Activated T-cell treated with anti-CD3 and anti-CD28 coated beads, Interleukin-2, amount 50 U/mL, for 4 hours (primary cell): ENCODE measurements at regions not wholly inside any gene's neighbourhood (a gene's known extent, or its start where the extent isn't known, plus 50 kb on each side); places are given as distances from the start of the nearest gene placed in this dataset.

ENCODE experiments used
- ATAC-seq, 2 donors: fragments of 200-7000 bp; cut with Tn5 transposase; one replicate each; pipeline ENCODE4 v1.10.0; 2021
- DNase-seq: peaks from one replicate; pipeline ENCODE4 v3.0.0-alpha.2; 2020
- H3K27me3 Mint-ChIP-seq: one replicate; pipeline ENCODE4 v1.8.0; 2021; ENCODE audit warnings: low read depth, mixed read lengths
- H3K36me3 Mint-ChIP-seq: one replicate; pipeline ENCODE4 v1.8.0; 2022; ENCODE audit warnings: mixed read lengths; ENCODE audit not compliant: insufficient read depth
- H3K4me1 Mint-ChIP-seq: one replicate; pipeline ENCODE4 v1.8.0; 2021; ENCODE audit warnings: low read depth, mixed read lengths
- H3K4me3 Mint-ChIP-seq: one replicate; pipeline ENCODE4 v1.8.0; 2021; ENCODE audit warnings: mild to moderate bottlenecking, moderate library complexity, mixed read lengths
- H3K9me3 Mint-ChIP-seq: one replicate; pipeline ENCODE4 v1.8.0; 2021; ENCODE audit warnings: mixed read lengths

GRCh38 chr10:83190614-83191013 is 948.7 kb upstream of the GHITM start:
- Mint-ChIP-seq H3K9me3 (no peaks in the 10 kb centered on the region), H3K36me3 (no peaks in the 10 kb centered on the region), H3K4me1 (no peaks in the 10 kb centered on the region), H3K27me3 (no peaks in the 10 kb centered on the region), H3K4me3 (no peak overlapping the region)
- no peak for DNase-seq
- ATAC-seq: no peak

- ATAC-seq: no peak
- Mint-ChIP-seq H3K4me1 (no peaks in the 10 kb centered on the region), H3K27me3 (no peaks in the 10 kb centered on the region), H3K4me3 (no peak overlapping the region), H3K9me3 (no peaks in the 10 kb centered on the region), H3K36me3 (no peaks in the 10 kb centered on the region)
- DNase-seq: no peak
Measured at GRCh38 chr10:83193026-83193425, 946.3 kb upstream of the GHITM start.

- peaks cover 3% of the 10 kb centered on the region for H3K9me3 Mint-ChIP-seq
- H3K36me3 Mint-ChIP-seq: no peaks in the 10 kb centered on the region
- ATAC-seq: no peak
- H3K4me1 Mint-ChIP-seq: no peaks in the 10 kb centered on the region
- H3K27me3 Mint-ChIP-seq: no peaks in the 10 kb centered on the region
- no peak for DNase-seq
- H3K4me3 Mint-ChIP-seq: no peak overlapping the region
Measured at GRCh38 chr10:83195021-83195420, 944.3 kb upstream of the GHITM start.

- Mint-ChIP-seq H3K9me3 (peaks cover 12% of the 10 kb centered on the region), H3K4me3 (no peak overlapping the region), H3K27me3 (no peaks in the 10 kb centered on the region), H3K4me1 (no peaks in the 10 kb centered on the region), H3K36me3 (no peaks in the 10 kb centered on the region)
- DNase-seq: no peak
- ATAC-seq: no peak
Measured at GRCh38 chr10:83199374-83199773, 939.9 kb upstream of the GHITM start.

- Mint-ChIP-seq H3K27me3 (no peaks in the 10 kb centered on the region), H3K9me3 (peaks cover 9% of the 10 kb centered on the region), H3K4me1 (no peaks in the 10 kb centered on the region), H3K4me3 (no peak overlapping the region), H3K36me3 (no peaks in the 10 kb centered on the region)
- DNase-seq: no peak
- ATAC-seq: no peak
Measured at GRCh38 chr10:83205861-83206260, 933.4 kb upstream of the GHITM start.

GRCh38 chr10:83212632-83213334 is 926.5 kb upstream of the GHITM start:
- Mint-ChIP-seq H3K27me3 (no peaks in the 10 kb centered on the region), H3K4me3 (no peak overlapping the region), H3K4me1 (no peaks in the 10 kb centered on the region), H3K36me3 (no peaks in the 10 kb centered on the region), H3K9me3 (peaks cover 4% of the 10 kb centered on the region)
- DNase-seq: no peak
- ATAC-seq: no peak

- ATAC-seq: no peak
- H3K27me3 Mint-ChIP-seq: no peaks in the 10 kb centered on the region
- no peaks in the 10 kb centered on the region for H3K36me3 Mint-ChIP-seq
- no peak for DNase-seq
- no peaks in the 10 kb centered on the region for H3K4me1 Mint-ChIP-seq
- H3K4me3 Mint-ChIP-seq: no peak overlapping the region
- H3K9me3 Mint-ChIP-seq: peaks cover 4% of the 10 kb centered on the region
Measured at GRCh38 chr10:83214136-83214535, 925.2 kb upstream of the GHITM start.

- ATAC-seq: no peak
- no peak for DNase-seq
- Mint-ChIP-seq H3K4me1 (no peaks in the 10 kb centered on the region), H3K9me3 (peaks cover 4% of the 10 kb centered on the region), H3K36me3 (no peaks in the 10 kb centered on the region), H3K4me3 (no peak overlapping the region), H3K27me3 (no peaks in the 10 kb centered on the region)
Measured at GRCh38 chr10:83218205-83218604, 921.1 kb upstream of the GHITM start.

GRCh38 chr10:83222300-83222699 is 917.0 kb upstream of the GHITM start:
- no peaks in the 10 kb centered on the region for H3K27me3 Mint-ChIP-seq

GRCh38 chr10:83222832-83223742 is 916.2 kb upstream of the GHITM start:
- no peak for DNase-seq
- Mint-ChIP-seq H3K9me3 (no peaks in the 10 kb centered on the region), H3K4me3 (no peak overlapping the region), H3K36me3 (no peaks in the 10 kb centered on the region), H3K4me1 (no peaks in the 10 kb centered on the region), H3K27me3 (no peaks in the 10 kb centered on the region)
- ATAC-seq: no peak

More at GRCh38 chr10:83222300-83222699, 917.0 kb upstream of the GHITM start:
- no peak for ATAC-seq
- Mint-ChIP-seq H3K4me3 (no peak overlapping the region), H3K4me1 (no peaks in the 10 kb centered on the region), H3K36me3 (no peaks in the 10 kb centered on the region), H3K9me3 (no peaks in the 10 kb centered on the region)
- DNase-seq: no peak

GRCh38 chr10:83225781-83226180 is 913.5 kb upstream of the GHITM start:
- H3K4me3 Mint-ChIP-seq: no peak overlapping the region
- ATAC-seq (no peak), DNase-seq (no peak)
- no peaks in the 10 kb centered on the region for H3K27me3 Mint-ChIP-seq
- no peaks in the 10 kb centered on the region for H3K36me3 Mint-ChIP-seq
- H3K4me1 Mint-ChIP-seq: no peaks in the 10 kb centered on the region
- no peaks in the 10 kb centered on the region for H3K9me3 Mint-ChIP-seq

GRCh38 chr10:83229991-83230390 is 909.3 kb upstream of the GHITM start:
- no peak for ATAC-seq

GRCh38 chr10:83233691-83234090 is 905.6 kb upstream of the GHITM start:
- Mint-ChIP-seq H3K4me3 (no peak overlapping the region), H3K4me1 (no peaks in the 10 kb centered on the region), H3K36me3 (no peaks in the 10 kb centered on the region), H3K9me3 (no peaks in the 10 kb centered on the region), H3K27me3 (no peaks in the 10 kb centered on the region)
- ATAC-seq (no peak), DNase-seq (no peak)

More at GRCh38 chr10:83229991-83230390, 909.3 kb upstream of the GHITM start:
- Mint-ChIP-seq H3K27me3 (no peaks in the 10 kb centered on the region), H3K4me1 (no peaks in the 10 kb centered on the region), H3K4me3 (no peak overlapping the region), H3K36me3 (no peaks in the 10 kb centered on the region), H3K9me3 (no peaks in the 10 kb centered on the region)
- DNase-seq: no peak

- Mint-ChIP-seq H3K4me3 (no peak overlapping the region), H3K36me3 (no peaks in the 10 kb centered on the region), H3K4me1 (no peaks in the 10 kb centered on the region), H3K27me3 (no peaks in the 10 kb centered on the region), H3K9me3 (peaks cover 15% of the 10 kb centered on the region)
- ATAC-seq: no peak
- no peak for DNase-seq
Measured at GRCh38 chr10:83248106-83248631, 891.1 kb upstream of the GHITM start.

- DNase-seq (no peak), ATAC-seq (no peak)
- no peaks in the 10 kb centered on the region for H3K27me3 Mint-ChIP-seq
- peaks cover 27% of the 10 kb centered on the region for H3K9me3 Mint-ChIP-seq
- no peak overlapping the region for H3K4me3 Mint-ChIP-seq
- H3K4me1 Mint-ChIP-seq: no peaks in the 10 kb centered on the region
- no peaks in the 10 kb centered on the region for H3K36me3 Mint-ChIP-seq
Measured at GRCh38 chr10:83250396-83250795, 888.9 kb upstream of the GHITM start.
